ENCODE measurements at regions not wholly inside any gene's neighbourhood (a gene's known extent, or its start where the extent isn't known, plus 50 kb on each side); places are given as distances from the start of the nearest gene placed in this dataset.

DNA sequence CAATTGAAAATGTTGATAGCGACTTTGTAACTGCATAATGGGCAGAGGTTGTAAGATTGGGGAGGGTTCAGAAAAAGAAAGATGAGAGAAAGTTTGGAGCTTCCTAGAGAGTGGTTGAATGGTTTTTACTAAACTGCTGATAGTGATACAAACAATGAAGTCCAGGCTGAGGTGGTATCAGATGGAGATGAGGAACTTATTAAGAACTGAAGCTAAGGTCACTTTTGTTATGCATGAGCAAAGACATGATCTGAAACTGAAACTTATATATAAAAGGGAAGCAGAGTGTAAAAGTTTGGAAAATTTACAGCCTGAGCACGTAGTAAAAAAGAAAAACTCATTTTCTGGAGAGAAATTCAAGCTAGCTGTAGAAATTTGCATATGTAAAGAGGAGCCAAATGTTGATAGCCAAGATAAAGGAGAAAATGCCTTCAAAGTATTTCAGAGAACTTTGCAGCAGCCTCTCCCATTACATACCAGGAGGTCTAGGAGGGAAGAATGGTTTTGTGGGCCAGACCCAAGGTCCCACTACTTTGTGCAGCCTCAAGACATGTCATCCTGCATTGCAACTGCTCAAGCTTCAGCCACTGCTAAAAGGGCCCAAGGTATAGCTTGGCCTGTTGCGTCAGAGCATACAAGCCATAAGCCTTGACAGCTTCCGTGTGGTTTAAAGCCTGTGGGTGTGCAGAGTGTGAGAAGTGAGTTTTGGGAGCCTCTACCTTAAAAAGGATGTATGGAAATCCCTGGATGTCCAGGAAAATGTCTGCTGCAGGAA, 843.9 kb downstream of the AMY1C start:
- Histone ChIP-seq H3K36me3 (replicated peaks in 1 of 2; ENCODE audit: control insufficient read depth in 1 of 2, insufficient read depth in 2 of 2, low read length in 2 of 2) (no peaks in the 10 kb centered on the region), H3K9me3 (replicated peaks in 1 of 2; ENCODE audit: control insufficient read depth in 1 of 2, insufficient read depth in 1 of 2, low read length in 2 of 2) (peaks cover 4 to 16% of the 10 kb centered on the region in 2 donors), H3K9ac (ENCODE audit: insufficient read depth, low read length, poor library complexity, severe bottlenecking) (no peak overlapping the region), H2AFZ (ENCODE audit: insufficient read depth, low read depth, low read length, poor library complexity, severe bottlenecking) (no peak overlapping the region), H3K27me3 (ENCODE audit: control insufficient read depth in 2 of 2, insufficient read depth in 2 of 2, low read length in 2 of 2) (no peaks in the 10 kb centered on the region), H3K4me3 (replicated peaks in 1 of 3; ENCODE audit: low read depth in 2 of 3, low read length in 3 of 3) (no peak overlapping the region), H3K4me2 (replicated peaks; ENCODE audit: extremely low read depth, low read length, poor library complexity, severe bottlenecking) (no peak overlapping the region), H3K4me1 (ENCODE audit: control insufficient read depth in 1 of 2, insufficient read depth in 2 of 2, low read length in 2 of 2) (no peaks in the 10 kb centered on the region), H4K20me1 (ENCODE audit: insufficient read depth, low read length) (no peaks in the 10 kb centered on the region), H3K27ac (ENCODE audit: low read depth in 1 of 2, low read length in 2 of 2) (no peak overlapping the region), H3K79me2 (ENCODE audit: insufficient read depth, low read length) (no peaks in the 10 kb centered on the region)
- H3K27ac Mint-ChIP-seq: no peak overlapping the region
- DNase-seq: no peak
- intact Hi-C loops (cut with micrococcal nuclease): no loop called here
- H3K4me3 Mint-ChIP-seq: no peak overlapping the region
- H3K9me3 Mint-ChIP-seq: peaks cover 0 to 7% (median 3%) of the 10 kb centered on the region in 7 donors
- H3K4me1 Mint-ChIP-seq: no peaks in the 10 kb centered on the region
- no peaks in the 10 kb centered on the region for H3K27me3 Mint-ChIP-seq (ENCODE audit: low read depth in 3 of 3)
- no peaks in the 10 kb centered on the region for H3K36me3 Mint-ChIP-seq
- WGBS (ENCODE audit: insufficient coverage): 52% methylated on average over 3 of the region's 4 CpGs
- TF ChIP-seq, protein P1, sequence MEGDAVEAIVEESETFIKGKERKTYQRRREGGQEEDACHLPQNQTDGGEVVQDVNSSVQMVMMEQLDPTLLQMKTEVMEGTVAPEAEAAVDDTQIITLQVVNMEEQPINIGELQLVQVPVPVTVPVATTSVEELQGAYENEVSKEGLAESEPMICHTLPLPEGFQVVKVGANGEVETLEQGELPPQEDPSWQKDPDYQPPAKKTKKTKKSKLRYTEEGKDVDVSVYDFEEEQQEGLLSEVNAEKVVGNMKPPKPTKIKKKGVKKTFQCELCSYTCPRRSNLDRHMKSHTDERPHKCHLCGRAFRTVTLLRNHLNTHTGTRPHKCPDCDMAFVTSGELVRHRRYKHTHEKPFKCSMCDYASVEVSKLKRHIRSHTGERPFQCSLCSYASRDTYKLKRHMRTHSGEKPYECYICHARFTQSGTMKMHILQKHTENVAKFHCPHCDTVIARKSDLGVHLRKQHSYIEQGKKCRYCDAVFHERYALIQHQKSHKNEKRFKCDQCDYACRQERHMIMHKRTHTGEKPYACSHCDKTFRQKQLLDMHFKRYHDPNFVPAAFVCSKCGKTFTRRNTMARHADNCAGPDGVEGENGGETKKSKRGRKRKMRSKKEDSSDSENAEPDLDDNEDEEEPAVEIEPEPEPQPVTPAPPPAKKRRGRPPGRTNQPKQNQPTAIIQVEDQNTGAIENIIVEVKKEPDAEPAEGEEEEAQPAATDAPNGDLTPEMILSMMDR (IDR thresholded peaks at IDR 0.05): no peak

- no peak overlapping the region for H3K4me3 ChIP-seq (replicated peaks in 1 of 3; ENCODE audit: low read depth in 2 of 3, low read length in 3 of 3)
- H3K4me3 Mint-ChIP-seq: no peak overlapping the region
- WGBS (ENCODE audit: insufficient coverage): no CpG with 5 or more reads among the region's 5 CpGs
Observed at GRCh38 chr1:104617474-104617873, 867.8 kb downstream of the AMY1C start.

More at GRCh38 chr1:104617474-104617873, 867.8 kb downstream of the AMY1C start:
- Mint-ChIP-seq H3K9me3 (peaks cover 4 to 18% (median 11%) of the 10 kb centered on the region in 7 donors), H3K4me1 (no peaks in the 10 kb centered on the region), H3K27ac (no peak overlapping the region), H3K36me3 (no peaks in the 10 kb centered on the region), H3K27me3 (ENCODE audit: low read depth in 3 of 3) (no peaks in the 10 kb centered on the region)
- Histone ChIP-seq H3K27ac (ENCODE audit: low read depth in 1 of 2, low read length in 2 of 2) (no peak overlapping the region), H3K9ac (ENCODE audit: insufficient read depth, low read length, poor library complexity, severe bottlenecking) (no peak overlapping the region), H3K4me1 (ENCODE audit: control insufficient read depth in 1 of 2, insufficient read depth in 2 of 2, low read length in 2 of 2) (no peaks in the 10 kb centered on the region), H3K27me3 (ENCODE audit: control insufficient read depth in 2 of 2, insufficient read depth in 2 of 2, low read length in 2 of 2) (no peaks in the 10 kb centered on the region), H4K20me1 (ENCODE audit: insufficient read depth, low read length) (no peaks in the 10 kb centered on the region), H2AFZ (ENCODE audit: insufficient read depth, low read depth, low read length, poor library complexity, severe bottlenecking) (no peak overlapping the region), H3K79me2 (ENCODE audit: insufficient read depth, low read length) (no peaks in the 10 kb centered on the region), H3K36me3 (replicated peaks in 1 of 2; ENCODE audit: control insufficient read depth in 1 of 2, insufficient read depth in 2 of 2, low read length in 2 of 2) (no peaks in the 10 kb centered on the region), H3K4me2 (replicated peaks; ENCODE audit: extremely low read depth, low read length, poor library complexity, severe bottlenecking) (no peak overlapping the region), H3K9me3 (replicated peaks in 1 of 2; ENCODE audit: control insufficient read depth in 1 of 2, insufficient read depth in 1 of 2, low read length in 2 of 2) (peaks cover 18 to 21% of the 10 kb centered on the region in 2 donors)
- intact Hi-C loops (cut with micrococcal nuclease): no loop called here
- no peak for DNase-seq
- TF ChIP-seq, protein P1 (IDR thresholded peaks at IDR 0.05): no peak
